Ovary (tissue), 7 donors: ENCODE measurements at regions not wholly inside any gene's neighbourhood (a gene's known extent, or its start where the extent isn't known, plus 50 kb on each side); places are given as distances from the start of the nearest gene placed in this dataset.

ENCODE experiments used
- DNase-seq, 5 donors: peaks; one replicate each; pipeline ENCODE4 v3.0.0-alpha.2; 2019 to 2020
- H3K27ac ChIP-seq, 2 donors: fragments of 200-600 bp; one replicate each; pipeline versions ENCODE4 v1.5.1 to v1.8.0; 2019 to 2022
- H3K27me3 ChIP-seq: fragments of 200-600 bp; one replicate; pipeline ENCODE4 v1.8.0; 2022
- H3K36me3 ChIP-seq: fragments of 200-600 bp; sonication (generic); one replicate; pipeline ENCODE4 v1.5.1; 2019
- H3K4me1 ChIP-seq: one replicate; pipeline ENCODE4 v1.8.1; 2013; ENCODE audit warnings: mild to moderate bottlenecking, moderate library complexity; ENCODE audit not compliant: insufficient read depth
- H3K4me3 ChIP-seq: fragments of 200-600 bp; sonication (generic); one replicate; pipeline ENCODE4 v1.5.1; 2017
- H3K9me3 ChIP-seq, 2 donors: fragments of 200-600 bp in 1 of 2; sonication (generic) in 1 of 2; one replicate each; pipeline versions ENCODE4 v1.5.1 to v1.8.1; 2013 to 2019; ENCODE audit warnings: mild to moderate bottlenecking in 1 of 2, moderate library complexity in 1 of 2
- CTCF ChIP-seq, 3 donors: fragments of 450-650 bp in 2 of 3; fragments of 200-600 bp in 1 of 3; IDR thresholded peaks; one replicate each; pipeline versions ENCODE4 v1.5.1 to v1.8.0; 2016 to 2022; ENCODE audit warnings: antibody characterized with exemption in 3 of 3, mild to moderate bottlenecking in 1 of 3
- EP300 ChIP-seq: sonication (generic); formaldehyde crosslinking; IDR thresholded peaks from one replicate; pipeline ENCODE4 v1.6.1; 2017; ENCODE audit warnings: antibody characterized with exemption
- POLR2A ChIP-seq: fragments of 450-650 bp; IDR thresholded peaks from one replicate; pipeline ENCODE4 v1.6.1; 2017; ENCODE audit warnings: antibody characterized with exemption, mild to moderate bottlenecking, moderate library complexity
- WGBS, 3 donors: extraction: QIAGEN DNeasy Blood & Tissue Kit in 1 of 3; methylation state at CpG; one replicate each; pipeline versions ENCODE4 v1.1.5 to v1.1.7; 2013 to 2017; 5-methylcytosine and 5-hydroxymethylcytosine counted together
- intact Hi-C, 4 donors: fragments of 100-400 bp; cut with DNase I; formaldehyde crosslinking; loops; one replicate each; pipeline versions ENCODE4 v1.11.0 to v1.15.1; 2022 to 2023
- donor health status: DM: no; HTN: no; CAD: no; lungs with moderate emphysema.
- donor health status: DM: no; HTN: no; CAD: no.
- donor health status: Bipolar disorder and iron deficiency.
- donor health status: DM: no; HTN: no; CAD: no.
- donor health status: DM: yes; HTN: yes; CAD: no.

- peaks cover 9% of the 10 kb centered on the region for H3K4me1 ChIP-seq
- H3K27ac ChIP-seq = no peak overlapping the region
- TF ChIP-seq POLR2A = no peak
- TF ChIP-seq CTCF (IDR thresholded peaks at IDR 0.05) = no peak
- no peak for TF ChIP-seq EP300
- H3K9me3 ChIP-seq = no peaks in the 10 kb centered on the region
- WGBS, 3 donors = 84 to 85% (median 84%) methylated on average over 27 of the region's 27 CpGs
- H3K27me3 ChIP-seq = no peaks in the 10 kb centered on the region
- H3K36me3 ChIP-seq = no peaks in the 10 kb centered on the region
- no peak for DNase-seq
- no peak overlapping the region for H3K4me3 ChIP-seq
- intact Hi-C loops = no loop called here
Observed at GRCh38 chr14:104432611-104433231, 146.8 kb upstream of the C14orf180 start.

GRCh38 chr14:104433401-104434213, 146.0 kb upstream of the C14orf180 start:
- H3K27ac ChIP-seq = no peak overlapping the region
- no peaks in the 10 kb centered on the region for H3K9me3 ChIP-seq
- no peaks in the 10 kb centered on the region for H3K27me3 ChIP-seq
- 89 to 91% (median 91%) methylated on average over 29 of the region's 29 CpGs for WGBS, 3 donors
- TF ChIP-seq EP300 (no peak), CTCF (IDR thresholded peaks at IDR 0.05) (no peak), POLR2A (no peak)
- no peaks in the 10 kb centered on the region for H3K36me3 ChIP-seq
- H3K4me1 ChIP-seq = peaks cover 9% of the 10 kb centered on the region
- H3K4me3 ChIP-seq = no peak overlapping the region
- intact Hi-C loops = no loop called here
- DNase-seq = no peak

- H3K4me3 ChIP-seq = no peak overlapping the region
- WGBS, 3 donors = 78 to 84% (median 82%) methylated on average over 11 to 13 of the region's 13 CpGs
- no peak for TF ChIP-seq POLR2A
- TF ChIP-seq EP300 = no peak
- H3K36me3 ChIP-seq = no peaks in the 10 kb centered on the region
- intact Hi-C loops = no loop called here
- no peaks in the 10 kb centered on the region for H3K9me3 ChIP-seq
- H3K27me3 ChIP-seq = no peaks in the 10 kb centered on the region
- H3K27ac ChIP-seq = no peak overlapping the region
- DNase-seq = peak in 1 of 5 donors; percentile 21
- peaks cover 9% of the 10 kb centered on the region for H3K4me1 ChIP-seq
Observed at GRCh38 chr14:104434214-104435076, 145.1 kb upstream of the C14orf180 start.

DNA sequence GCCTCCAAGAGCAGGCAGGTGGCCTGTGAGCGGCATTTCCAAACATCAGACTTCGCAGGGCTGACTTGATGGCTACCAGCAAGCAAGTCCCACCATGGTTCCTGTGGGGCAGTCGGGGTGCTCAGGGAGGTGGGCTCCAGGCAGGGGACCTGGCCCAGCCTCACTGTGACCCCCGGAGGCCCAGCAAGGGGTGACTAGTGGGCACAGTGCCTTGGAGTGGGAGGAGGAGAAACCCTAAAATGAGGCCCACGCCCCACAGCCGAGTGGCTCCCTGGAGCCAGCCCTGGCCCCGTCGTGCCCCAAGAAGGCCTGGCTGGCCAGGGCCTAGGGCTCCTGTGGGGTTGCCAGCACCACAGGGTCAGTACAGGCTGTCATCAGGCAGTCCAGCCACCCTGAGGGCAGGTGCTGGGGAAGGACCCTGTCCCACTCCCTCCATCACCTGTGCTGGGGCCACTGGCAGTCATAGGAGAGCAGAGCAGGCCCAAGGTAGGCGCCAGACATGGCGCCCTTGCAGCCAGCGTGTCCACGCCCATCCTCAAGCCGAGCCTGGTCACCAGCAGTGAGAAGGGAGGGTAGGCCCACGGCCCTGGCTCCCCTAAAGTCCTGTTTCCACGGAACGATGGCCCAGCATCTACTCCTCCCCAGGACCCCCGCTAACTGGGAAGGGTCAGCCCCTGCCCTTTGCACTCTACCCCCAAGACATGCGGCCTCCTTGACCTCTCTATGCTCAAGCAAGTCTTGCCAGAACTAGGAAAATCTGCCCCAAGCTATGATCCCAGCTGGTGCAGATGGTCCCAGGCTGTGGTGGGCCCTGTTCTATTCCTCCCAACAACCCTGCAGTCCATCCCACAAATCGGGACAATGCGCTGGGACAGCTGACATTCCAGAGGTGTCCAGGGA, 144.2 kb upstream of the C14orf180 start:
- peak in 1 of 5 donors; percentile 31 for DNase-seq
- intact Hi-C loops = no loop called here
- Histone ChIP-seq H3K27ac (peak overlapping the region in 1 of 2 donors; percentile 73), H3K9me3 (no peaks in the 10 kb centered on the region), H3K27me3 (no peaks in the 10 kb centered on the region), H3K36me3 (no peaks in the 10 kb centered on the region), H3K4me1 (peaks cover 9% of the 10 kb centered on the region), H3K4me3 (no peak overlapping the region)
- TF ChIP-seq CTCF (IDR thresholded peaks at IDR 0.05) = no peak
- no peak for TF ChIP-seq EP300
- TF ChIP-seq POLR2A = no peak
- 88 to 93% (median 90%) methylated on average over 17 to 20 of the region's 20 CpGs for WGBS, 3 donors
